ENCODE measurements at regions not wholly inside any gene's neighbourhood (a gene's known extent, or its start where the extent isn't known, plus 50 kb on each side); places are given as distances from the start of the nearest gene placed in this dataset.

DNA sequence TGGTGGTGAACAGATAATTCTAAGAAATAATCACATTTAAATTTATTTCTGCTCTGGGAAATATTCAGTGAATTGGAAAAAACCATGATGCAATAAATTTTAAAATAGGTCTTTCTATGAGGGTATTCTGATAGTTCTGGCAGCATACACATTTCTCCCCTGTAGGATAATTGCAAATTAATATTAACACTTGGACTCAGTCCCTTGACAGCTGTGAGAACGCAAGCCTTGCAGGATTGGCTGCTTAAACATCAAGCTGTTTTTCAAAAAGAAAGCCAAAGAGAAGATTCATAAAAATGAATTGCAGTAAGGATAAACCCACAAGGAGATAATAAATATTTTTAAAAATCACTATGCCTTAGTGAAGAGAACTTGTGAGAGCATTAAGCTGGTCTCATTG lies 180.0 kb downstream of the MTRR start:
- TF ChIP-seq, protein P1, sequence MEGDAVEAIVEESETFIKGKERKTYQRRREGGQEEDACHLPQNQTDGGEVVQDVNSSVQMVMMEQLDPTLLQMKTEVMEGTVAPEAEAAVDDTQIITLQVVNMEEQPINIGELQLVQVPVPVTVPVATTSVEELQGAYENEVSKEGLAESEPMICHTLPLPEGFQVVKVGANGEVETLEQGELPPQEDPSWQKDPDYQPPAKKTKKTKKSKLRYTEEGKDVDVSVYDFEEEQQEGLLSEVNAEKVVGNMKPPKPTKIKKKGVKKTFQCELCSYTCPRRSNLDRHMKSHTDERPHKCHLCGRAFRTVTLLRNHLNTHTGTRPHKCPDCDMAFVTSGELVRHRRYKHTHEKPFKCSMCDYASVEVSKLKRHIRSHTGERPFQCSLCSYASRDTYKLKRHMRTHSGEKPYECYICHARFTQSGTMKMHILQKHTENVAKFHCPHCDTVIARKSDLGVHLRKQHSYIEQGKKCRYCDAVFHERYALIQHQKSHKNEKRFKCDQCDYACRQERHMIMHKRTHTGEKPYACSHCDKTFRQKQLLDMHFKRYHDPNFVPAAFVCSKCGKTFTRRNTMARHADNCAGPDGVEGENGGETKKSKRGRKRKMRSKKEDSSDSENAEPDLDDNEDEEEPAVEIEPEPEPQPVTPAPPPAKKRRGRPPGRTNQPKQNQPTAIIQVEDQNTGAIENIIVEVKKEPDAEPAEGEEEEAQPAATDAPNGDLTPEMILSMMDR (IDR thresholded peaks at IDR 0.05): no peak
- TF ChIP-seq POLR2A (IDR thresholded peaks at IDR 0.05) (no peak), POLR2AphosphoS5 (IDR thresholded peaks at IDR 0.05) (no peak)
